H1 (cell line): ENCODE measurements at regions not wholly inside any gene's neighbourhood (a gene's known extent, or its start where the extent isn't known, plus 50 kb on each side); places are given as distances from the start of the nearest gene placed in this dataset.

Experiments
- CREB1 ChIP-seq: IDR thresholded peaks from 2 replicates; pipeline ENCODE4 v1.6.1; 2012; ENCODE audit warnings: inconsistent platforms
- GTF2F1 ChIP-seq: IDR thresholded peaks from 2 replicates; pipeline ENCODE4 v1.6.1; 2012; ENCODE audit warnings: low read depth, low read length, improper control_type of control experiment, borderline replicate concordance
- POU5F1 ChIP-seq: IDR thresholded peaks from 2 replicates; pipeline ENCODE4 v1.6.1; 2011; ENCODE audit warnings: low read depth, mild to moderate bottlenecking, low read length, moderate library complexity
- YY1 ChIP-seq: IDR thresholded peaks from 2 replicates; pipeline ENCODE4 v1.6.1; 2011; ENCODE audit warnings: low read depth, mild to moderate bottlenecking, low read length
- TF ChIP-seq, protein P1 (sequence below), 3 experiments: IDR thresholded peaks; 1 replicate in 2 of 3; 2 replicates in 1 of 3; pipeline versions ENCODE4 v1.5.1 to v1.6.1; 2011; ENCODE audit warnings: low read length in 3 of 3, mild to moderate bottlenecking in 3 of 3, inconsistent platforms in 2 of 3, low read depth in 1 of 3, moderate library complexity in 1 of 3; ENCODE audit not compliant: insufficient read depth in 1 of 3; ENCODE audit errors: control extremely low read depth in 1 of 3

- TF ChIP-seq, protein P1, sequence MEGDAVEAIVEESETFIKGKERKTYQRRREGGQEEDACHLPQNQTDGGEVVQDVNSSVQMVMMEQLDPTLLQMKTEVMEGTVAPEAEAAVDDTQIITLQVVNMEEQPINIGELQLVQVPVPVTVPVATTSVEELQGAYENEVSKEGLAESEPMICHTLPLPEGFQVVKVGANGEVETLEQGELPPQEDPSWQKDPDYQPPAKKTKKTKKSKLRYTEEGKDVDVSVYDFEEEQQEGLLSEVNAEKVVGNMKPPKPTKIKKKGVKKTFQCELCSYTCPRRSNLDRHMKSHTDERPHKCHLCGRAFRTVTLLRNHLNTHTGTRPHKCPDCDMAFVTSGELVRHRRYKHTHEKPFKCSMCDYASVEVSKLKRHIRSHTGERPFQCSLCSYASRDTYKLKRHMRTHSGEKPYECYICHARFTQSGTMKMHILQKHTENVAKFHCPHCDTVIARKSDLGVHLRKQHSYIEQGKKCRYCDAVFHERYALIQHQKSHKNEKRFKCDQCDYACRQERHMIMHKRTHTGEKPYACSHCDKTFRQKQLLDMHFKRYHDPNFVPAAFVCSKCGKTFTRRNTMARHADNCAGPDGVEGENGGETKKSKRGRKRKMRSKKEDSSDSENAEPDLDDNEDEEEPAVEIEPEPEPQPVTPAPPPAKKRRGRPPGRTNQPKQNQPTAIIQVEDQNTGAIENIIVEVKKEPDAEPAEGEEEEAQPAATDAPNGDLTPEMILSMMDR (IDR thresholded peaks at IDR 0.05; ENCODE audit: control extremely low read depth in 1 of 3, insufficient read depth in 1 of 3, low read depth in 1 of 3, low read length in 3 of 3) = no peak
- TF ChIP-seq POU5F1 (no peak), YY1 (no peak), GTF2F1 (no peak), CREB1 (no peak)
These were observed 126.2 kb downstream of the PCDH10 start (continued) for GRCh38 chr4:133275246-133275645.
